ENCODE measurements at regions not wholly inside any gene's neighbourhood (a gene's known extent, or its start where the extent isn't known, plus 50 kb on each side); places are given as distances from the start of the nearest gene placed in this dataset.

DNA sequence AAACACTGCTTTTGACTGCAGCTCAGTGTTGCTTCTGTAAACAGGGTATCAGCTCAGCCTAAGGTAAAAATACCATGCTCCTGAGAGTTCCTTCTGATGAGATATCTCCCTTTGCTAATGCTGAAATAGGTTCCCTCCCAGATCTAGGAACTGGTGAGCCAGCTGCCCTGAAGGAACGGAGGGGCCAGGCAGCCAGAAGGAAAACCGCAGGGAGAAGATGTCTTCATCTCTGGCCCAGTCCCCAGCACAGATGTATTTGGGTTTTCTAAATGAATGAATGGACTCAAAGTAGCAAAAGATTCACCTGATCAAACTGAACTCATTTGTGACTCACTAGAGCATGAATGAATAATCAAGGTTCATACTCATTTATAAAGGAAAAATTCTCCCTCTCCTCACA is 247.8 kb downstream of the MSRB3 start:
- Histone ChIP-seq H3K27ac (ENCODE audit: low read depth in 1 of 2, low read length in 1 of 2) (no peak overlapping the region), H3K36me3 (ENCODE audit: control insufficient read depth in 4 of 4, insufficient read depth in 4 of 4, low read length in 4 of 4) (no peaks in the 10 kb centered on the region), H3K4me1 (ENCODE audit: control insufficient read depth in 5 of 5, insufficient read depth in 5 of 5, low read length in 5 of 5) (no peaks in the 10 kb centered on the region), H3K27me3 (ENCODE audit: control insufficient read depth in 3 of 3, insufficient read depth in 3 of 3, low read length in 2 of 3) (no peaks in the 10 kb centered on the region), H3K9me3 (ENCODE audit: control insufficient read depth in 4 of 4, insufficient read depth in 3 of 4, low read length in 3 of 4) (peaks cover 0 to 2% (median 0%) of the 10 kb centered on the region in 4 donors), H3K9ac (ENCODE audit: insufficient read depth in 1 of 2, low read length in 2 of 2) (no peak overlapping the region), H3K4me3 (no peak overlapping the region)
- no peak for DNase-seq
- 92 to 95% methylated on average over 2 of the region's 2 CpGs for WGBS, 2 donors
- no peak for ATAC-seq (ENCODE audit: insufficient read depth, low FRiP score)
- TF ChIP-seq, protein P1, sequence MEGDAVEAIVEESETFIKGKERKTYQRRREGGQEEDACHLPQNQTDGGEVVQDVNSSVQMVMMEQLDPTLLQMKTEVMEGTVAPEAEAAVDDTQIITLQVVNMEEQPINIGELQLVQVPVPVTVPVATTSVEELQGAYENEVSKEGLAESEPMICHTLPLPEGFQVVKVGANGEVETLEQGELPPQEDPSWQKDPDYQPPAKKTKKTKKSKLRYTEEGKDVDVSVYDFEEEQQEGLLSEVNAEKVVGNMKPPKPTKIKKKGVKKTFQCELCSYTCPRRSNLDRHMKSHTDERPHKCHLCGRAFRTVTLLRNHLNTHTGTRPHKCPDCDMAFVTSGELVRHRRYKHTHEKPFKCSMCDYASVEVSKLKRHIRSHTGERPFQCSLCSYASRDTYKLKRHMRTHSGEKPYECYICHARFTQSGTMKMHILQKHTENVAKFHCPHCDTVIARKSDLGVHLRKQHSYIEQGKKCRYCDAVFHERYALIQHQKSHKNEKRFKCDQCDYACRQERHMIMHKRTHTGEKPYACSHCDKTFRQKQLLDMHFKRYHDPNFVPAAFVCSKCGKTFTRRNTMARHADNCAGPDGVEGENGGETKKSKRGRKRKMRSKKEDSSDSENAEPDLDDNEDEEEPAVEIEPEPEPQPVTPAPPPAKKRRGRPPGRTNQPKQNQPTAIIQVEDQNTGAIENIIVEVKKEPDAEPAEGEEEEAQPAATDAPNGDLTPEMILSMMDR (IDR thresholded peaks at IDR 0.05; ENCODE audit: control extremely low read depth, extremely low read depth): no peak

DNA sequence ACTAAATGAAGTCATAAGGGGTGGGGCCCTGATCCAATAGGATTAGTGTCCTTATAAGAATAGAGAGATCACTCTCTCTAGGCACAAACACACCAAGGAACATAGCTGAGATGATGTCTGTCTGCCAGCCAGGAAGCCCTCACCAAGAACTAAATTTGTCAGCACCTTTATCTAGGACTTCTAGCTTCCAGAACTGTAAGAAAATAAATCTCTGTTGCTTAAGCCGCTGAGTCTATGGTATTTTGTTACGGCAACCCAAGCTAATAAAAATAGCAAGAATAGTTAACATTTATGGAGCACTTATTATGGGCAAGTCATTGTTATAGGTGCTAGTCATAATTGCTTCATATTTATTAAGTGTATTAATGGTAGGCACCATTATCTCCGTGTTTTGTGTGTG is 249.6 kb downstream of the MSRB3 start:
- Histone ChIP-seq H3K36me3 (ENCODE audit: control insufficient read depth in 4 of 4, insufficient read depth in 4 of 4, low read length in 4 of 4) (no peaks in the 10 kb centered on the region), H3K4me3 (no peak overlapping the region), H3K27ac (ENCODE audit: low read depth in 1 of 2, low read length in 1 of 2) (no peak overlapping the region), H3K4me1 (ENCODE audit: control insufficient read depth in 5 of 5, insufficient read depth in 5 of 5, low read length in 5 of 5) (peaks cover 0 to 3% (median 0%) of the 10 kb centered on the region in 5 donors), H3K27me3 (ENCODE audit: control insufficient read depth in 3 of 3, insufficient read depth in 3 of 3, low read length in 2 of 3) (no peaks in the 10 kb centered on the region), H3K9ac (ENCODE audit: insufficient read depth in 1 of 2, low read length in 2 of 2) (no peak overlapping the region), H3K9me3 (ENCODE audit: control insufficient read depth in 4 of 4, insufficient read depth in 3 of 4, low read length in 3 of 4) (peaks cover 0 to 2% (median 0%) of the 10 kb centered on the region in 4 donors)
- TF ChIP-seq, protein P1 (IDR thresholded peaks at IDR 0.05; ENCODE audit: control extremely low read depth, extremely low read depth): no peak
- ATAC-seq (ENCODE audit: insufficient read depth, low FRiP score) (no peak), DNase-seq (no peak)
- 94% methylated on average over 3 of the region's 3 CpGs for WGBS, 2 donors

DNA sequence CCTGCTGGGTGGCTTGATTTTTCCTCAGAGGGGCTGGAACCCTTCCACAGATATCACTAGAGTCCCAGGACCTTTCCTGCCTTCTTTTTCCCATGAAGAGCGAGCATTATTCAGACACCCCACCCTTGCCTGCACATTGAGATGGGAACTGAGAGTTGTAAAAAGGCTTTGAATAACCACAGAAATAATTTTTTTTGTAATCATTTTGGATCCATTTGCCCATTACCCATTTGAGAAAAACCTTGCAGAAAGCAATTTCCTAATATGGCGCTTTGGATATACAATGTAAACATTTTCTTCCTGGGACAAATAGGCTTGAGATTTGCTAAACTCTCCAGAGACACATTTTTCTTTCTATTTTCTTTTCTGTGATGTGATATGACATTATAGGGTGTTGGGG is 250.6 kb downstream of the MSRB3 start:
- H3K4me3 ChIP-seq: no peak overlapping the region
- no peak overlapping the region for H3K27ac ChIP-seq (ENCODE audit: low read depth in 1 of 2, low read length in 1 of 2)
- TF ChIP-seq, protein P1 (IDR thresholded peaks at IDR 0.05; ENCODE audit: control extremely low read depth, extremely low read depth): no peak
- no peak for DNase-seq
- H3K9me3 ChIP-seq (ENCODE audit: control insufficient read depth in 4 of 4, insufficient read depth in 3 of 4, low read length in 3 of 4): peaks cover 0 to 2% (median 0%) of the 10 kb centered on the region in 4 donors
- 93 to 98% methylated on average over 2 of the region's 2 CpGs for WGBS, 2 donors
- no peaks in the 10 kb centered on the region for H3K27me3 ChIP-seq (ENCODE audit: control insufficient read depth in 3 of 3, insufficient read depth in 3 of 3, low read length in 2 of 3)
- no peak overlapping the region for H3K9ac ChIP-seq (ENCODE audit: insufficient read depth in 1 of 2, low read length in 2 of 2)
- peaks cover 0 to 12% (median 0%) of the 10 kb centered on the region in 5 donors for H3K4me1 ChIP-seq (ENCODE audit: control insufficient read depth in 5 of 5, insufficient read depth in 5 of 5, low read length in 5 of 5)
- H3K36me3 ChIP-seq (ENCODE audit: control insufficient read depth in 4 of 4, insufficient read depth in 4 of 4, low read length in 4 of 4): no peaks in the 10 kb centered on the region
- no peak for ATAC-seq (ENCODE audit: insufficient read depth, low FRiP score)

DNA sequence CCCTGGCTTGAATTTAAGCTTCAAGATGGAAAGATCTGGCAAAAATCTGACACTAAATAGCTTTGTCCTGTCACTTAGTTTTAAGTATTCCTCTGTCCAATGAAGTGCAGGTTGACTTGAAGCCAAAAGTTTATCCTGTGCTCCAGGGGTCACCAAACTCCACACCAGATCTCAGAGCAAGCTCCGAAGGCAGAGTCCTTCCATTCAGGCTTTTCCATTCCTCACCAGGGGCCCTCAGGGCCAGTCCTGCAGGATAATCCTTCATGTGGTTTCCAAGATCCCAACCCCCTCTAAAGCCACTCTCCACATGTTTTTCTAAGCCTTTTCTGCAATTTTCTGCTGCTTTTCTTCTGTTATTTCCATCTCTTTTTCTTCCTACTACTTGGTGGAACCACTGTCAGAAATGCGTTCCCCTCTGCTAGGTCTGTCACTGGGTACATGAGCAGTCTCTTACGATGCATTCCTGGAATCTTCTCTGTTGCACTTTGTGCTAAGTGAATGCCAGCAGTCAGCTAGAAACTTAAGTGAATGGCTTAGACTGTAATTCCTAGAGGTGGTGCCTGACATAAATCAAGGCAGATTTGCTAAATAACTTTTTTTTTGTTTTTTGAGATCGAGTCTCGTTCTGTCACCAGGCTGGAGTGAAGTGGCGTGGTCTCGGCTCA is 251.4 kb downstream of the MSRB3 start:
- Histone ChIP-seq H3K9ac (ENCODE audit: insufficient read depth in 1 of 2, low read length in 2 of 2) (no peak overlapping the region), H3K4me3 (no peak overlapping the region), H3K36me3 (ENCODE audit: control insufficient read depth in 4 of 4, insufficient read depth in 4 of 4, low read length in 4 of 4) (no peaks in the 10 kb centered on the region), H3K27me3 (ENCODE audit: control insufficient read depth in 3 of 3, insufficient read depth in 3 of 3, low read length in 2 of 3) (no peaks in the 10 kb centered on the region), H3K9me3 (ENCODE audit: control insufficient read depth in 4 of 4, insufficient read depth in 3 of 4, low read length in 3 of 4) (peaks cover 0 to 2% (median 0%) of the 10 kb centered on the region in 4 donors), H3K4me1 (ENCODE audit: control insufficient read depth in 5 of 5, insufficient read depth in 5 of 5, low read length in 5 of 5) (peaks cover 0 to 12% (median 0%) of the 10 kb centered on the region in 5 donors), H3K27ac (ENCODE audit: low read depth in 1 of 2, low read length in 1 of 2) (no peak overlapping the region)
- no peak for DNase-seq
- no peak for ATAC-seq (ENCODE audit: insufficient read depth, low FRiP score)
- 93 to 97% methylated on average over 7 of the region's 7 CpGs for WGBS, 2 donors
- TF ChIP-seq, protein P1 (IDR thresholded peaks at IDR 0.05; ENCODE audit: control extremely low read depth, extremely low read depth): no peak
